ENCODE measurements at regions not wholly inside any gene's neighbourhood (a gene's known extent, or its start where the extent isn't known, plus 50 kb on each side); places are given as distances from the start of the nearest gene placed in this dataset.
A peak's percentile ranks its signal among the peaks of the same experiment; 100 is the strongest.
"Not testable (repeated sequence)": the region's sequence is repeated elsewhere in the genome, so short reads cannot be mapped to it uniquely, and the experiment has no call there.

- TF ChIP-seq ZFX (IDR thresholded peaks at IDR 0.05; ENCODE audit: borderline replicate concordance) (no peak), CTCF (IDR thresholded peaks at IDR 0.05) (no peak)
- H3K27ac ChIP-seq: no peak overlapping the region
Observed at GRCh38 chr11:22554221-22554620, 71.4 kb downstream of the FANCF start.

- H3K27ac ChIP-seq: no peak overlapping the region
- TF ChIP-seq CTCF (IDR thresholded peaks at IDR 0.05) (no peak), ZFX (IDR thresholded peaks at IDR 0.05; ENCODE audit: borderline replicate concordance) (no peak)
Observed at GRCh38 chr11:22552885-22553284, 72.7 kb downstream of the FANCF start.

GRCh38 chr11:22546746-22547145 lies 78.9 kb downstream of the FANCF start:
- TF ChIP-seq CTCF (IDR thresholded peaks at IDR 0.05) (no peak), ZFX (IDR thresholded peaks at IDR 0.05; ENCODE audit: borderline replicate concordance) (no peak)

GRCh38 chr11:22543261-22543660 lies 82.4 kb downstream of the FANCF start:
- TF ChIP-seq ZFX (IDR thresholded peaks at IDR 0.05; ENCODE audit: borderline replicate concordance) (no peak), CTCF (IDR thresholded peaks at IDR 0.05) (no peak)
- H3K27ac ChIP-seq: no peak overlapping the region

More at GRCh38 chr11:22546746-22547145, 78.9 kb downstream of the FANCF start:
- no peak overlapping the region for H3K27ac ChIP-seq

GRCh38 chr11:22539821-22540256 lies 85.8 kb downstream of the FANCF start:
- TF ChIP-seq CTCF (IDR thresholded peaks at IDR 0.05) (peak; percentile 66), ZFX (IDR thresholded peaks at IDR 0.05; ENCODE audit: borderline replicate concordance) (no peak)
- H3K27ac ChIP-seq: no peak overlapping the region

- H3K27ac ChIP-seq: no peak overlapping the region
- TF ChIP-seq CTCF (IDR thresholded peaks at IDR 0.05): no peak
- no peak for TF ChIP-seq ZFX (IDR thresholded peaks at IDR 0.05; ENCODE audit: borderline replicate concordance)
Observed at GRCh38 chr11:22536071-22536470, 89.6 kb downstream of the FANCF start.

GRCh38 chr11:22528612-22529429 lies 96.8 kb downstream of the FANCF start:
- H3K27ac ChIP-seq: not testable (repeated sequence)
